ENCODE measurements at regions not wholly inside any gene's neighbourhood (a gene's known extent, or its start where the extent isn't known, plus 50 kb on each side); places are given as distances from the start of the nearest gene placed in this dataset.

DNA sequence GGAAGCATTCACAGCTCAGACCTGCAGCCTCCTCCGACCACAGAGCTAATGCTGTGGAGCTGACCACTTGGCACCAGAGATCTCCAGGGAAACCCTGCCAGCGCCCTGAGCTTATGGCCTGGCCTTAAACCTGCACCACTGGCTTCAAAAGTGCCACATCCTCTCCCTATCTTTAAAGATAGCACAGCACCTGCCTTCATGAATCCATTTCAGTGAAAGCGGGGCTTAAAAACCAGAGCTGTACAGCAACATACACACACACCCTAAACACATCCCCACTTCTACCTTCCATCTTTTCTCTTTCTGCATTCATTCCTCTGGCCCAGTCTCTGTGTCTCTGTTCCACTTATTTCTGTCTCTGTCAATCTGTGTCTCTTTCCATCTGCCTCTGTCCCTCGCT lies 59.8 kb upstream of the CCDC167 start:
- Histone ChIP-seq H3K9me3 (ENCODE audit: control insufficient read depth, insufficient read depth, low read length) (no peaks in the 10 kb centered on the region; the same call in 1 of the 2 replicates), H3K27ac (ENCODE audit: low read depth, low read length) (no peak overlapping the region), H3K4me3 (ENCODE audit: low read depth, low read length) (no peak overlapping the region), H3K27me3 (ENCODE audit: control insufficient read depth, insufficient read depth, low read length) (peaks cover 13% of the 10 kb centered on the region)
- TF ChIP-seq, protein P1, sequence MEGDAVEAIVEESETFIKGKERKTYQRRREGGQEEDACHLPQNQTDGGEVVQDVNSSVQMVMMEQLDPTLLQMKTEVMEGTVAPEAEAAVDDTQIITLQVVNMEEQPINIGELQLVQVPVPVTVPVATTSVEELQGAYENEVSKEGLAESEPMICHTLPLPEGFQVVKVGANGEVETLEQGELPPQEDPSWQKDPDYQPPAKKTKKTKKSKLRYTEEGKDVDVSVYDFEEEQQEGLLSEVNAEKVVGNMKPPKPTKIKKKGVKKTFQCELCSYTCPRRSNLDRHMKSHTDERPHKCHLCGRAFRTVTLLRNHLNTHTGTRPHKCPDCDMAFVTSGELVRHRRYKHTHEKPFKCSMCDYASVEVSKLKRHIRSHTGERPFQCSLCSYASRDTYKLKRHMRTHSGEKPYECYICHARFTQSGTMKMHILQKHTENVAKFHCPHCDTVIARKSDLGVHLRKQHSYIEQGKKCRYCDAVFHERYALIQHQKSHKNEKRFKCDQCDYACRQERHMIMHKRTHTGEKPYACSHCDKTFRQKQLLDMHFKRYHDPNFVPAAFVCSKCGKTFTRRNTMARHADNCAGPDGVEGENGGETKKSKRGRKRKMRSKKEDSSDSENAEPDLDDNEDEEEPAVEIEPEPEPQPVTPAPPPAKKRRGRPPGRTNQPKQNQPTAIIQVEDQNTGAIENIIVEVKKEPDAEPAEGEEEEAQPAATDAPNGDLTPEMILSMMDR (IDR thresholded peaks at IDR 0.05; ENCODE audit: low read depth, low read length) = no peak
- ChIA-PET CTCF (interaction anchor here (0.8 to 1.0 kb wide), 2 partner anchors 74 to 146 kb away, joined by 3 to 4 read pairs; no protein-coding TSS in a partner anchor), POLR2A (no interaction called here)
- no peak for DNase-seq (ENCODE audit: low read depth, low spot score)

DNA sequence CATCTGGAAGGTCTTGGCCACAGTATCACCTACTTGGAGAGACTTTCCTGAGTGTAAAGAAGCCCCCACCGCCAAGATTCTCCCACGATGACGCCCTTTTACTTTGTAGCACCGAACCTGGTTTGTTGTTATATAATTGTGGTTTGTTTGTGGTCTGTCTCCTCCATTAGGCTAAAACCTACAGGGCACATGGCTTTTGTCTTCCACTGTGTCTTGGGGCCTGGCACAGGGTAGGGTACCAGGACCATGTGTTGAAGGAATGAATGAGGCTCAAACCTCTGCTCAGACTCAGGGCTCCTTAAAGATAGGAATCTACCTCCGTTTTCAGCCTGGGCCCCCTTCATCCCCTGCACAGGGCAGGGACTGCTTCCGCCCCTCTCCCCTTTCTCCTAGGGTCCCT lies 59.4 kb upstream of the CCDC167 start:
- H3K27ac ChIP-seq (ENCODE audit: low read depth, low read length) = no peak overlapping the region
- CTCF ChIA-PET = interaction anchor here (1.0 kb wide), 1 partner anchor 146 kb away, joined by 3 read pairs; no protein-coding TSS in a partner anchor
- DNase-seq (ENCODE audit: low read depth, low spot score) = no peak
- POLR2A ChIA-PET = no interaction called here
- peaks cover 9% of the 10 kb centered on the region for H3K27me3 ChIP-seq (ENCODE audit: control insufficient read depth, insufficient read depth, low read length)
- no peak overlapping the region for H3K4me3 ChIP-seq (ENCODE audit: low read depth, low read length)
- TF ChIP-seq, protein P1 (IDR thresholded peaks at IDR 0.05; ENCODE audit: low read depth, low read length) = no peak
- no peaks in the 10 kb centered on the region; the same call in 1 of the 2 replicates for H3K9me3 ChIP-seq (ENCODE audit: control insufficient read depth, insufficient read depth, low read length)

DNA sequence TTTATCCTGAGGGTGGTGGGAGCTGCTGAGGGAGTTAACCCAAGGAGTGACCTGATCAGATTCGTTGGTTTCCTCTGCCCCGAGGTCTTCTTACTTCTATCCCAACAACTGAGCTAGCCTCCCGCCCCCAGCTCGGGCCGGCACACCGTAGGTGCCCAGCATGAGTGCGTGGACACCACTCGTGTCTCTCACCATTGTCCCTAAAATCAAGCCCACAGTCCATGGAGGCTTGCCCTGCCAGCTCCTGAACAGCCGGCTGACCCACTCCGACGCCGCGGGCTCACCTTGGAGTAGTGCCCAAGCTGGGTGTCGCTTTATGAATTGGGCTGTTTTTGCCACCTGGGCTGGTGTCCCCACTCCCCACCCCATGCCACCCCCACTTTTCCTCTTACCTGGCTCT lies 59.0 kb upstream of the CCDC167 start:
- TF ChIP-seq, protein P1 (IDR thresholded peaks at IDR 0.05; ENCODE audit: low read depth, low read length) = no peak
- no peak for DNase-seq (ENCODE audit: low read depth, low spot score)
- ChIA-PET POLR2A (no interaction called here), CTCF (interaction anchor here (1.0 kb wide), 1 partner anchor 146 kb away, joined by 3 read pairs; no protein-coding TSS in a partner anchor)
- peaks cover 5% of the 10 kb centered on the region for H3K27me3 ChIP-seq (ENCODE audit: control insufficient read depth, insufficient read depth, low read length)
- no peaks in the 10 kb centered on the region; the same call in 1 of the 2 replicates for H3K9me3 ChIP-seq (ENCODE audit: control insufficient read depth, insufficient read depth, low read length)
- no peak overlapping the region for H3K4me3 ChIP-seq (ENCODE audit: low read depth, low read length)
- no peak overlapping the region for H3K27ac ChIP-seq (ENCODE audit: low read depth, low read length)

DNA sequence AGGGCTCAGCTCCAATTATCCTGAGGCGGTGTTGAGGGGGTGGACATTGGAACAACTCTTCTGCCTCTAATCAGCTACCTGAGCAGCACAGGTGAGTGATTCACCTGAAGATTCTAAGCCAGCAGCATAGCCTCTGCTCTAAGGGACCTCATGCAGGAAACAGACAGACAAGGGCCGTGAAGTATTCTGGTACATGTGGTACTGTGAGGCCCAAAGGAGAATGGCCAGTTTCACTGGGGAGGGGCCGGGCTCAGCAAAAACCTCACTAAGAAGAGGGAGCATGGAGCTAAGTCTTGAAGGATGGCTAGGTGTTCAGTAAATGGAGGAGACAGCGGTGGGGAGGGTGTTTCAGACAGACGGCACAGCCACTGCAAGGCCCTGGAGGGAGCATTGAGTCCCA lies 58.5 kb upstream of the CCDC167 start:
- POLR2A ChIA-PET = no interaction called here
- no peak for DNase-seq (ENCODE audit: low read depth, low spot score)
- Histone ChIP-seq H3K4me3 (ENCODE audit: low read depth, low read length) (no peak overlapping the region), H3K9me3 (ENCODE audit: control insufficient read depth, insufficient read depth, low read length) (no peaks in the 10 kb centered on the region; the same call in 1 of the 2 replicates), H3K27ac (ENCODE audit: low read depth, low read length) (no peak overlapping the region), H3K27me3 (ENCODE audit: control insufficient read depth, insufficient read depth, low read length) (peaks cover 2% of the 10 kb centered on the region)
- CTCF ChIA-PET = interaction anchor here (1.3 kb wide), 1 partner anchor 8 kb away, joined by 9 read pairs; no protein-coding TSS in a partner anchor
- TF ChIP-seq, protein P1 (IDR thresholded peaks at IDR 0.05; ENCODE audit: low read depth, low read length) = no peak

DNA sequence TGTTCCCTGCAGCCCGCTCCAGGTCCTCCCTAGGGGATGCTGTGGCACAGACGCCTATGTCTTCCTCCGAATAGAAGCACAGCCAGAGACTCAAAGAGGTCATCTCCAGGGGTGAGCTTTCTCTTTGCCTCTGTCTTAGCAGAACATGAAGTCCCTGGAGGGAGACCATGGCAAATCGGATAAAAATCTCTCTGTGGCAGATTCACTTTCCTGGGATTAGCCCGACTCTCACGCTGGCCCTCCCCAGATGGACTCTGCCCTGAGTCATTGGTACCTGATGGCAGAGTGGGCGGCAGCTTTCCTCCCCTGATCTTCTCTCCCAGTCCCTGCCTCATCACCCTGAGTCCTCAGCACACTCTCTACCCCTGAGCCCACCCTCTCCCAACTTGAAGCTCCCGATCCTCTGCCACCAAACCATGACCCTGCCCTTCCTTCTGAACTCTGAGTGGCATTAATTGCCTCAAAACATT lies 58.0 kb upstream of the CCDC167 start:
- Histone ChIP-seq H3K9me3 (ENCODE audit: control insufficient read depth, insufficient read depth, low read length) (no peaks in the 10 kb centered on the region; the same call in 1 of the 2 replicates), H3K27me3 (ENCODE audit: control insufficient read depth, insufficient read depth, low read length) (peaks cover 2% of the 10 kb centered on the region), H3K27ac (ENCODE audit: low read depth, low read length) (no peak overlapping the region), H3K4me3 (ENCODE audit: low read depth, low read length) (no peak overlapping the region)
- no peak for DNase-seq (ENCODE audit: low read depth, low spot score)
- ChIA-PET POLR2A (no interaction called here), CTCF (interaction anchor here (1.3 kb wide), 1 partner anchor 8 kb away, joined by 9 read pairs; no protein-coding TSS in a partner anchor)
- TF ChIP-seq, protein P1 (IDR thresholded peaks at IDR 0.05; ENCODE audit: low read depth, low read length) = no peak

Data from AG04450 (cell line).